Liver (tissue), 8 donors: ENCODE measurements at regions not wholly inside any gene's neighbourhood (a gene's known extent, or its start where the extent isn't known, plus 50 kb on each side); places are given as distances from the start of the nearest gene placed in this dataset.

Experiments
- DNase-seq: peaks from one replicate; pipeline ENCODE4 v3.0.0-alpha.2; 2017; ENCODE audit warnings: low spot score
- H3K27ac ChIP-seq, 2 donors: one replicate each; pipeline ENCODE4 v1.7.0; 2013; ENCODE audit warnings: inconsistent platforms in 2 of 2, low read length in 2 of 2, control low read depth in 1 of 2, low read depth in 1 of 2, mild to moderate bottlenecking in 1 of 2
- H3K27me3 ChIP-seq, 4 donors: one replicate each; pipeline versions ENCODE4 v1.6.1 to v1.7.0; 2013; ENCODE audit warnings: low read length in 3 of 4, inconsistent platforms in 1 of 4, mild to moderate bottlenecking in 1 of 4, moderate library complexity in 1 of 4; ENCODE audit not compliant: control insufficient read depth in 4 of 4, insufficient read depth in 4 of 4
- H3K36me3 ChIP-seq, 4 donors: one replicate each; pipeline versions ENCODE4 v1.6.1 to v1.7.0; 2013; ENCODE audit warnings: low read length in 3 of 4, mild to moderate bottlenecking in 3 of 4, low read depth in 1 of 4, moderate library complexity in 1 of 4; ENCODE audit not compliant: control insufficient read depth in 4 of 4, insufficient read depth in 3 of 4
- H3K4me1 ChIP-seq, 4 donors: one replicate each; pipeline versions ENCODE4 v1.6.1 to v1.7.0; 2013; ENCODE audit warnings: low read length in 3 of 4, mild to moderate bottlenecking in 3 of 4, moderate library complexity in 1 of 4; ENCODE audit not compliant: control insufficient read depth in 4 of 4, insufficient read depth in 4 of 4
- H3K4me3 ChIP-seq, 3 donors: one replicate each; pipeline versions ENCODE4 v1.6.1 to v1.7.0; 2013; ENCODE audit warnings: low read length in 3 of 3, control low read depth in 1 of 3, low read depth in 1 of 3, mild to moderate bottlenecking in 1 of 3
- H3K9ac ChIP-seq, 2 donors: one replicate each; pipeline ENCODE4 v1.7.0; 2013; ENCODE audit warnings: low read length in 2 of 2, mild to moderate bottlenecking in 2 of 2, moderate library complexity in 2 of 2, control low read depth in 1 of 2, low read depth in 1 of 2
- H3K9me3 ChIP-seq, 4 donors: one replicate each; pipeline versions ENCODE4 v1.6.1 to v1.7.0; 2013; ENCODE audit warnings: low read length in 3 of 4; ENCODE audit not compliant: control insufficient read depth in 4 of 4
- CTCF ChIP-seq: fragments of 150-350 bp; IDR thresholded peaks from 2 replicates; pipeline ENCODE4 v1.5.1; 2017; ENCODE audit warnings: improper control_type of control experiment, low read depth, low read length; ENCODE audit not compliant: missing input control
- EGR1 ChIP-seq, 2 donors: IDR thresholded peaks; 2 replicates each; pipeline ENCODE4 v1.6.1; 2016 to 2018; ENCODE audit warnings: antibody characterized with exemption in 2 of 2, low read depth in 2 of 2
- FOXA1 ChIP-seq: IDR thresholded peaks from 2 replicates; pipeline ENCODE4 v1.6.1; 2016; ENCODE audit warnings: antibody characterized with exemption
- FOXA2 ChIP-seq: IDR thresholded peaks from 2 replicates; pipeline ENCODE4 v1.6.1; 2016; ENCODE audit warnings: antibody characterized with exemption
- HNF4A ChIP-seq, 2 donors: conservative IDR thresholded peaks; 2 replicates each; pipeline ENCODE4 v1.6.1; 2016; ENCODE audit warnings: antibody characterized with exemption in 2 of 2, mild to moderate bottlenecking in 2 of 2
- JUND ChIP-seq, 2 donors: IDR thresholded peaks; 2 replicates each; pipeline ENCODE4 v1.6.1; 2016; ENCODE audit warnings: antibody characterized with exemption in 2 of 2
- RXRA ChIP-seq, 2 donors: IDR thresholded peaks; 2 replicates each; pipeline ENCODE4 v1.6.1; 2017 to 2018; ENCODE audit warnings: antibody characterized with exemption in 2 of 2, mild to moderate bottlenecking in 1 of 2
- SP1 ChIP-seq: IDR thresholded peaks from 2 replicates; pipeline ENCODE4 v1.6.1; 2018; ENCODE audit warnings: antibody characterized with exemption, mild to moderate bottlenecking
- TAF1 ChIP-seq: conservative IDR thresholded peaks from 2 replicates; pipeline ENCODE4 v1.6.1; 2016; ENCODE audit warnings: antibody characterized with exemption, mild to moderate bottlenecking
- YY1 ChIP-seq: IDR thresholded peaks from 2 replicates; pipeline ENCODE4 v1.6.1; 2016; ENCODE audit warnings: antibody characterized with exemption, mild to moderate bottlenecking
- ZBTB33 ChIP-seq: IDR thresholded peaks from 2 replicates; pipeline ENCODE4 v1.6.1; 2016; ENCODE audit warnings: antibody characterized with exemption
- WGBS: extraction: QIAGEN DNeasy Blood & Tissue Kit; methylation state at CpG from one replicate; pipeline ENCODE4 v1.1.7; 2013; 5-methylcytosine and 5-hydroxymethylcytosine counted together
- donor health status: healthy.
- donor health status: healthy.
- donor health status: healthy.
- donor health status: healthy.
- donor health status: healthy.

- Histone ChIP-seq H3K4me3 (peak overlapping the region; percentile 44 to 66 (median 58)), H3K9ac (peak overlapping the region; percentile 36 to 99), H3K36me3 (no peaks in the 10 kb centered on the region), H3K4me1 (peaks cover 0 to 3% (median 0%) of the 10 kb centered on the region in 4 donors), H3K9me3 (no peaks in the 10 kb centered on the region), H3K27ac (peak overlapping the region; percentile 78 to 90), H3K27me3 (no peaks in the 10 kb centered on the region)
- TF ChIP-seq EGR1 (IDR thresholded peaks at IDR 0.05; ENCODE audit: low read depth in 2 of 2) = no peak
- TF ChIP-seq TAF1 = peak; percentile 17
- TF ChIP-seq ZBTB33 = no peak
- peak; percentile 21 for TF ChIP-seq YY1
- TF ChIP-seq RXRA (IDR thresholded peaks at IDR 0.05) = peak; percentile 49 to 59
- TF ChIP-seq FOXA2 = no peak
- peak; percentile 49 for TF ChIP-seq SP1
- DNase-seq = peak; percentile 38
- WGBS = under 1% methylated on average over 18 of the region's 18 CpGs
Observed at GRCh38 chrX:45769761-45770582, 569.3 kb upstream of the DIPK2B start.

GRCh38 chrX:45768666-45769236 is 568.1 kb upstream of the DIPK2B start:
- Histone ChIP-seq H3K27ac (peak overlapping the region; percentile 78 to 90), H3K9ac (peak overlapping the region in 1 of 2 donors; percentile 99), H3K27me3 (no peaks in the 10 kb centered on the region), H3K4me1 (peaks cover 0 to 3% (median 0%) of the 10 kb centered on the region in 4 donors), H3K4me3 (peak overlapping the region in 2 of 3 donors; percentile 58 to 66), H3K9me3 (no peaks in the 10 kb centered on the region), H3K36me3 (no peaks in the 10 kb centered on the region)
- 17% methylated on average over 6 of the region's 6 CpGs for WGBS
- no peak for DNase-seq
- TF ChIP-seq FOXA2 (no peak), RXRA (IDR thresholded peaks at IDR 0.05) (no peak)

- Histone ChIP-seq H3K9ac (peak overlapping the region in 1 of 2 donors; percentile 19), H3K4me3 (peak overlapping the region in 1 of 3 donors; percentile 28), H3K4me1 (peaks cover 0 to 3% (median 1%) of the 10 kb centered on the region in 4 donors), H3K27ac (no peak overlapping the region), H3K27me3 (no peaks in the 10 kb centered on the region), H3K36me3 (no peaks in the 10 kb centered on the region), H3K9me3 (no peaks in the 10 kb centered on the region)
- no peak for DNase-seq
- TF ChIP-seq RXRA (IDR thresholded peaks at IDR 0.05) (no peak), SP1 (no peak), ZBTB33 (no peak), YY1 (no peak), HNF4A (conservative IDR thresholded peaks at IDR 0.05) (no peak), FOXA1 (no peak), JUND (IDR thresholded peaks at IDR 0.05) (no peak), CTCF (no peak)
- 65% methylated on average over 3 of the region's 3 CpGs for WGBS
Observed at GRCh38 chrX:45766981-45767501, 566.4 kb upstream of the DIPK2B start.
